ENCODE measurements at regions not wholly inside any gene's neighbourhood (a gene's known extent, or its start where the extent isn't known, plus 50 kb on each side); places are given as distances from the start of the nearest gene placed in this dataset.

DNA sequence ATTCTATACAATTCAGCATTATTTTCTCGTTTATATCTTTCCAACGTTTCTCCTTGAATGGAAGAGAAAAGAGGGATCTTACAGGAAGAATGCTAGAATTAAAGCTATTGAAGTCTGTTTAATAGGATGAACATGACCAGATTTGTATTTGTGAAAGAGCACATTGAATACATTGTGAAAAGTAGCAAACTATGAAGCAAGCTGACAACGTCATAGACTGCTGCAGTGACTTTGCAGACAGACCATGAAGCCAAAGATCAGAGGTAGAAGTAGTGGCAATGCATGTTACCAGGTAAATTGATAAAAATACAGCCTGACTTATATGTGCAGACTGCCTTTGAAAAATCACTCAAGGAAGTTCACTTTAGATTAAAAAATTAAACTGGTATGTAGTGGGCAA, 146.1 kb downstream of the RASSF9 start:
- TF ChIP-seq, protein P1, sequence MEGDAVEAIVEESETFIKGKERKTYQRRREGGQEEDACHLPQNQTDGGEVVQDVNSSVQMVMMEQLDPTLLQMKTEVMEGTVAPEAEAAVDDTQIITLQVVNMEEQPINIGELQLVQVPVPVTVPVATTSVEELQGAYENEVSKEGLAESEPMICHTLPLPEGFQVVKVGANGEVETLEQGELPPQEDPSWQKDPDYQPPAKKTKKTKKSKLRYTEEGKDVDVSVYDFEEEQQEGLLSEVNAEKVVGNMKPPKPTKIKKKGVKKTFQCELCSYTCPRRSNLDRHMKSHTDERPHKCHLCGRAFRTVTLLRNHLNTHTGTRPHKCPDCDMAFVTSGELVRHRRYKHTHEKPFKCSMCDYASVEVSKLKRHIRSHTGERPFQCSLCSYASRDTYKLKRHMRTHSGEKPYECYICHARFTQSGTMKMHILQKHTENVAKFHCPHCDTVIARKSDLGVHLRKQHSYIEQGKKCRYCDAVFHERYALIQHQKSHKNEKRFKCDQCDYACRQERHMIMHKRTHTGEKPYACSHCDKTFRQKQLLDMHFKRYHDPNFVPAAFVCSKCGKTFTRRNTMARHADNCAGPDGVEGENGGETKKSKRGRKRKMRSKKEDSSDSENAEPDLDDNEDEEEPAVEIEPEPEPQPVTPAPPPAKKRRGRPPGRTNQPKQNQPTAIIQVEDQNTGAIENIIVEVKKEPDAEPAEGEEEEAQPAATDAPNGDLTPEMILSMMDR (conservative IDR thresholded peaks at IDR 0.05; ENCODE audit: low read length): no peak
- no peak for TF ChIP-seq EZH2phosphoT487 (IDR thresholded peaks at IDR 0.05; ENCODE audit: borderline replicate concordance, low read depth, low read length)

Measured in OCI-LY7 (cell line).